K562 (cell line): ENCODE measurements at regions not wholly inside any gene's neighbourhood (a gene's known extent, or its start where the extent isn't known, plus 50 kb on each side); places are given as distances from the start of the nearest gene placed in this dataset.

Source experiments
- ATAC-seq: fragments of 200-7000 bp; cut with Tn5 transposase; 3 replicates; pipeline ENCODE4 v1.9.1; 2020; ENCODE audit warnings: moderate library complexity
- BruUV-seq: library from RNA; stranded (reverse); fragments of 400-500 nt; replicated peaks from 2 replicates; lab custom pipeline; 2021; lab: Mats Ljungman, UMichigan
- CTCF ChIA-PET: fragments of 300-600 bp; formaldehyde crosslinking; extraction: SDS; loops from one replicate; lab custom pipeline; 2021; ENCODE audit warnings: low intra/inter-chr PET ratio; lab: Yijun Ruan, JAX
- POLR2A ChIA-PET: fragments of 300-600, 350-650 bp; sonication (Branson Sonifier 250); formaldehyde crosslinking; extraction: SDS; loops from one replicate; lab custom pipeline; 2021; ENCODE audit warnings: antibody characterized with exemption, inconsistent platforms; lab: Yijun Ruan, JAX
- DNase-seq, 4 experiments: peaks; one replicate each; pipeline versions ENCODE4 v3.0.0 to v3.0.0-alpha.2; 2011 to 2018; ENCODE audit warnings: low spot score in 3 of 4, mixed read lengths in 3 of 4; ENCODE audit errors: extremely low read depth in 1 of 4
- FAIRE-seq: peaks from 2 replicates; lab custom pipeline; 2011; peaks lifted over from hg19 to GRCh38; lab: Jason Lieb, UNC
- H2AFZ ChIP-seq: 2 replicates; pipeline ENCODE4 v1.6.0; 2011; ENCODE audit warnings: low read depth, low read length, control low read depth, inconsistent platforms
- H3K27ac ChIP-seq: fragments of 200-600 bp; 3 replicates; pipeline ENCODE4 v1.8.0; 2011; ENCODE audit warnings: low read depth, mild to moderate bottlenecking, control low read depth, inconsistent platforms, low read length, moderate library complexity, mixed read lengths; ENCODE audit errors: extremely low read depth
- H3K27me3 ChIP-seq, 2 experiments: fragments of 300-600 bp in 1 of 2; 2 replicates in 1 of 2; 3 replicates in 1 of 2; pipeline versions ENCODE4 v1.6.0 to v1.8.0; 2011; ENCODE audit warnings: inconsistent platforms in 2 of 2, low read length in 2 of 2, mild to moderate bottlenecking in 1 of 2, mixed read lengths in 1 of 2, moderate library complexity in 1 of 2; ENCODE audit not compliant: control insufficient read depth in 2 of 2, insufficient read depth in 2 of 2
- H3K36me3 ChIP-seq: fragments of 300-600 bp; 3 replicates; pipeline ENCODE4 v1.8.0; 2011; ENCODE audit warnings: mild to moderate bottlenecking, low read length, inconsistent platforms; ENCODE audit not compliant: control insufficient read depth, insufficient read depth
- H3K4me1 ChIP-seq, 2 experiments: fragments of 200-600 bp in 1 of 2; replicated peaks in 1 of 2; 2 replicates in 1 of 2; 3 replicates in 1 of 2; pipeline versions ENCODE4 v1.5.1 to v1.8.0; 2011; ENCODE audit warnings: inconsistent platforms in 2 of 2, low read length in 2 of 2, mild to moderate bottlenecking in 1 of 2, mixed read lengths in 1 of 2, moderate library complexity in 1 of 2; ENCODE audit not compliant: control insufficient read depth in 2 of 2, insufficient read depth in 2 of 2
- H3K4me2 ChIP-seq: 2 replicates; pipeline ENCODE4 v1.6.1; 2011; ENCODE audit warnings: low read length, control low read depth, inconsistent platforms, mixed read lengths; ENCODE audit not compliant: insufficient read depth
- H3K4me3 ChIP-seq: fragments of 200-600 bp; sonication (generic), shearing (Covaris generic); 2 replicates; pipeline ENCODE4 v1.5.1; 2016; ENCODE audit warnings: control low read depth, inconsistent platforms
- H3K79me2 ChIP-seq: fragments of 200-600 bp; 3 replicates; pipeline ENCODE4 v1.8.0; 2011; ENCODE audit warnings: low read length, inconsistent platforms; ENCODE audit not compliant: control insufficient read depth, insufficient read depth
- H3K9ac ChIP-seq, 2 experiments: 2 replicates each; pipeline versions ENCODE4 v1.6.0 to v1.6.1; 2011; ENCODE audit warnings: low read depth in 2 of 2, low read length in 2 of 2, control low read depth in 1 of 2, inconsistent platforms in 1 of 2, mild to moderate bottlenecking in 1 of 2, mixed read lengths in 1 of 2; ENCODE audit not compliant: insufficient read depth in 1 of 2
- H3K9me1 ChIP-seq: one replicate; pipeline ENCODE4 v1.6.0; 2011; ENCODE audit warnings: inconsistent platforms, mild to moderate bottlenecking, low read length, moderate library complexity; ENCODE audit not compliant: control insufficient read depth, insufficient read depth
- H3K9me3 ChIP-seq: replicated peaks from 2 replicates; pipeline ENCODE4 v1.5.1; 2011; ENCODE audit warnings: low read depth, low read length, inconsistent platforms; ENCODE audit not compliant: control insufficient read depth, insufficient read depth
- H4K20me1 ChIP-seq: replicated peaks from 2 replicates; pipeline ENCODE4 v1.6.1; 2011; ENCODE audit warnings: low read length, inconsistent platforms, mixed read lengths; ENCODE audit not compliant: control insufficient read depth, insufficient read depth
- CHCHD3 ChIP-seq: fragments of 250-450 bp; sonication (Bioruptor Pico); IDR thresholded peaks from 2 replicates; pipeline ENCODE4 v2.1.2; 2022; ENCODE audit warnings: mild to moderate bottlenecking
- ETV1 ChIP-seq: fragments of 450-650 bp; conservative IDR thresholded peaks from 2 replicates; pipeline ENCODE4 v1.6.1; 2016; ENCODE audit warnings: missing genetic modification characterization, control low read depth, low read depth, missing compliant biosample characterization
- HDAC2 ChIP-seq: fragments of 450-650 bp; IDR thresholded peaks from 2 replicates; pipeline ENCODE4 v1.6.1; 2016; ENCODE audit warnings: mild to moderate bottlenecking
- PHB ChIP-seq: fragments of 250-450 bp; sonication (Bioruptor Pico); IDR thresholded peaks from 2 replicates; pipeline ENCODE4 v1.5.0; 2021
- SMAD3 ChIP-seq: fragments of 450-650 bp; formaldehyde crosslinking; conservative IDR thresholded peaks from 2 replicates; pipeline ENCODE4 v1.4.0; 2020; ENCODE audit warnings: mild to moderate bottlenecking
- SMARCA5 ChIP-seq: fragments of 450-650 bp; IDR thresholded peaks from 2 replicates; pipeline ENCODE4 v1.6.1; 2016
- SPI1 ChIP-seq: IDR thresholded peaks from 2 replicates; pipeline ENCODE4 v1.6.1; 2011; ENCODE audit warnings: low read depth, low read length, control low read depth, borderline replicate concordance
- WGBS: fragments of 100-300 bp; shearing (Covaris generic); methylation state at CpG from one replicate; pipeline ENCODE4 v1.1.6; 2016; ENCODE audit warnings: low coverage, mixed read lengths; ENCODE audit not compliant: insufficient coverage; ENCODE audit errors: missing lambda C conversion rate; 5-methylcytosine and 5-hydroxymethylcytosine counted together
- in situ Hi-C: fragments of 300-500 bp; cut with MboI; formaldehyde crosslinking; loops from 4 replicates; pipeline ENCODE4 v1.15.0; 2018; ENCODE audit warnings: inconsistent platforms, mixed read lengths
- intact Hi-C: fragments of 100-400 bp; cut with micrococcal nuclease; formaldehyde crosslinking; loops from 2 replicates; pipeline ENCODE4 v1.14.2; 2022
- TF ChIP-seq, protein P1 (sequence below): fragments of 250-450 bp; sonication (Bioruptor Pico); IDR thresholded peaks from 2 replicates; pipeline ENCODE4 v1.5.0; 2021
- TF ChIP-seq, protein P2 (sequence below): fragments of 250-450 bp; sonication (Bioruptor Pico); IDR thresholded peaks from 2 replicates; pipeline ENCODE4 v1.4.0; 2020; ENCODE audit warnings: borderline replicate concordance

DNA sequence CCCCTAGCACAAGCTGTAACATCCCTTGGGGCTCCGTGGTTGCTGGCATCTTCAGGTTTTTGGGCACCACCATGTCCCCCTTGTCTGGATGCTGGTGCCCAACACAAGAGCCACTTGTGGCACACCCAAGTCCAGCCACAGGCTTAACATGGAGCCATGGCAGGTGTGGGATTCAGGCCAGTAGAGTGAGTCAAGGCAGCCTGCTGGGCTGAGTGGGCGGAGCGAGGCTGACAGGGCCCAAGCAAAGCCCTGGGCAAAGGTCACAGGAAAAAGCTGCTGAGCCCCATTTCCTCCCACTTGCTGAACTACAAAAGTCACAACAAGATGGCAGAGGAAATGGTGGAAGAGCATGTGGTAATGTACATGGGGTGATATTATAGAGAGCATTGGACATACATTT is 950.7 kb upstream of the FLRT2 start:
- ChIA-PET CTCF (no interaction called here), POLR2A (no interaction called here)
- H4K20me1 ChIP-seq, result no peaks in the 10 kb centered on the region
- no peak overlapping the region for H3K9ac ChIP-seq
- ATAC-seq (no peak), DNase-seq (no peak), FAIRE-seq (no peak)
- H3K4me2 ChIP-seq, result no peak overlapping the region
- no TSS peak for BruUV-seq
- WGBS, result 0% methylated on average over 1 of the region's 3 CpGs
- intact Hi-C loops (no loop called here), in situ Hi-C loops (no loop called here)
- H3K9me1 ChIP-seq, result no peaks in the 10 kb centered on the region
- H3K27me3 ChIP-seq, result no peaks in the 10 kb centered on the region
- H3K4me3 ChIP-seq, result no peak overlapping the region
- no peaks in the 10 kb centered on the region for H3K79me2 ChIP-seq
- no peak overlapping the region for H2AFZ ChIP-seq
- no peak overlapping the region for H3K27ac ChIP-seq
- TF ChIP-seq SMAD3 (CRISPR knock-in tag), result no peak
- no peak for TF ChIP-seq HDAC2
- TF ChIP-seq SPI1, result no peak
- no peak for TF ChIP-seq SMARCA5
- TF ChIP-seq CHCHD3 (CRISPR knock-in tag), result no peak
- no peaks in the 10 kb centered on the region for H3K36me3 ChIP-seq
- no peaks in the 10 kb centered on the region for H3K9me3 ChIP-seq
- H3K4me1 ChIP-seq, result no peaks in the 10 kb centered on the region

DNA sequence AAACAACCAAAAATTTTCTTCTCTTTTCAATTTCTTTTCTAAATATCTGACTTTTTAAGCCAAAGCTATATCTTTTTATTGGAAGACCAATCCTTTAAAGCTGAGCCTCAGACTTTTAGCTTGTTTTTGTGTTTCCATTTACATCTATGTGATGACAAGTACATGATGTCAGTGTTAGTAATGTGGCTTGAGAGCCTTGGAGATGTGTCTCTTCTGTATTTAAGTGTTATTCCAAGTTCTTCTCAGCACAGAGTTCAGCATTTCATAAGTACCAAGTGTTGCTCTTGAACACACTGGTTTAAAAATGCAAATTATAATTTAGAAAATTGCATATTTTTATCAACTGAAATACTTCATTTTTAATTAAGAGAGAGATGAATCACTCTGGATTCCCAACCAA is 948.9 kb upstream of the FLRT2 start:
- Histone ChIP-seq H3K79me2 (no peaks in the 10 kb centered on the region), H3K9me3 (no peaks in the 10 kb centered on the region), H3K9me1 (no peaks in the 10 kb centered on the region), H3K4me3 (no peak overlapping the region), H4K20me1 (no peaks in the 10 kb centered on the region), H3K4me2 (no peak overlapping the region), H3K9ac (no peak overlapping the region), H3K27ac (no peak overlapping the region), H3K4me1 (no peaks in the 10 kb centered on the region), H2AFZ (no peak overlapping the region), H3K36me3 (no peaks in the 10 kb centered on the region), H3K27me3 (no peaks in the 10 kb centered on the region)
- ChIA-PET POLR2A (no interaction called here), CTCF (no interaction called here)
- ATAC-seq (no peak), DNase-seq (no peak), FAIRE-seq (no peak)
- intact Hi-C loops (no loop called here), in situ Hi-C loops (no loop called here)
- TF ChIP-seq ETV1 (tag), result no peak
- TF ChIP-seq, protein P1, sequence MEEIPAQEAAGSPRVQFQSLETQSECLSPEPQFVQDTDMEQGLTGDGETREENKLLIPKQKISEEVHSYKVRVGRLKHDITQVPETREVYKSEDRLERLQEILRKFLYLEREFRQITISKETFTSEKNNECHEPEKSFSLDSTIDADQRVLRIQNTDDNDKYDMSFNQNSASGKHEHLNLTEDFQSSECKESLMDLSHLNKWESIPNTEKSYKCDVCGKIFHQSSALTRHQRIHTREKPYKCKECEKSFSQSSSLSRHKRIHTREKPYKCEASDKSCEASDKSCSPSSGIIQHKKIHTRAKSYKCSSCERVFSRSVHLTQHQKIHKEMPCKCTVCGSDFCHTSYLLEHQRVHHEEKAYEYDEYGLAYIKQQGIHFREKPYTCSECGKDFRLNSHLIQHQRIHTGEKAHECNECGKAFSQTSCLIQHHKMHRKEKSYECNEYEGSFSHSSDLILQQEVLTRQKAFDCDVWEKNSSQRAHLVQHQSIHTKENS (CRISPR knock-in tag), result no peak
- no peak for TF ChIP-seq PHB (CRISPR knock-in tag)
- TF ChIP-seq, protein P2, sequence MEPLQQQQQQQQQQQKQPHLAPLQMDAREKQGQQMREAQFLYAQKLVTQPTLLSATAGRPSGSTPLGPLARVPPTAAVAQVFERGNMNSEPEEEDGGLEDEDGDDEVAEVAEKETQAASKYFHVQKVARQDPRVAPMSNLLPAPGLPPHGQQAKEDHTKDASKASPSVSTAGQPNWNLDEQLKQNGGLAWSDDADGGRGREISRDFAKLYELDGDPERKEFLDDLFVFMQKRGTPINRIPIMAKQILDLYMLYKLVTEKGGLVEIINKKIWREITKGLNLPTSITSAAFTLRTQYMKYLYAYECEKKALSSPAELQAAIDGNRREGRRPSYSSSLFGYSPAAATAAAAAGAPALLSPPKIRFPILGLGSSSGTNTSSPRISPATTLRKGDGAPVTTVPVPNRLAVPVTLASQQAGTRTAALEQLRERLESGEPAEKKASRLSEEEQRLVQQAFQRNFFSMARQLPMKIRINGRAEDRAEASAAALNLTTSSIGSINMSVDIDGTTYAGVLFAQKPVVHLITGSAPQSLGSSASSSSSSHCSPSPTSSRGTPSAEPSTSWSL (CRISPR knock-in tag), result no peak
- BruUV-seq, result no TSS peak
